ENCODE measurements at regions not wholly inside any gene's neighbourhood (a gene's known extent, or its start where the extent isn't known, plus 50 kb on each side); places are given as distances from the start of the nearest gene placed in this dataset.

- Histone ChIP-seq H3K36me3 (ENCODE audit: control insufficient read depth in 4 of 4, insufficient read depth in 4 of 4, low read length in 4 of 4) (no peaks in the 10 kb centered on the region), H3K27me3 (ENCODE audit: control insufficient read depth in 3 of 3, insufficient read depth in 3 of 3, low read length in 2 of 3) (peaks cover 0 to 3% (median 0%) of the 10 kb centered on the region in 3 donors), H3K4me3 (no peak overlapping the region), H3K9me3 (ENCODE audit: control insufficient read depth in 4 of 4, insufficient read depth in 3 of 4, low read length in 3 of 4) (no peaks in the 10 kb centered on the region), H3K27ac (ENCODE audit: low read depth in 1 of 2, low read length in 1 of 2) (no peak overlapping the region), H3K9ac (ENCODE audit: insufficient read depth in 1 of 2, low read length in 2 of 2) (peak overlapping the region in 1 of 2 donors; percentile 33), H3K4me1 (ENCODE audit: control insufficient read depth in 5 of 5, insufficient read depth in 5 of 5, low read length in 5 of 5) (peaks cover 0 to 17% (median 1%) of the 10 kb centered on the region in 5 donors)
- no peak for ATAC-seq (ENCODE audit: insufficient read depth, low FRiP score)
- no peak for TF ChIP-seq CTCF (IDR thresholded peaks at IDR 0.05; ENCODE audit: control extremely low read depth, extremely low read depth)
- peak in 2 of 3 donors; percentile 39 to 56 for DNase-seq
- 68 to 94% methylated on average over 2 to 3 of the region's 3 CpGs for WGBS, 2 donors
Observed at GRCh38 chrX:68910731-68911428, 82.1 kb downstream of the EFNB1 start.

GRCh38 chrX:68909945-68910344 is 81.1 kb downstream of the EFNB1 start:
- H3K27me3 ChIP-seq (ENCODE audit: control insufficient read depth in 3 of 3, insufficient read depth in 3 of 3, low read length in 2 of 3): peaks cover 0 to 3% (median 0%) of the 10 kb centered on the region in 3 donors
- WGBS, 2 donors: 60 to 62% methylated on average over 2 of the region's 2 CpGs
- ATAC-seq (ENCODE audit: insufficient read depth, low FRiP score) (no peak), DNase-seq (no peak)
- H3K4me3 ChIP-seq: no peak overlapping the region
- TF ChIP-seq CTCF (IDR thresholded peaks at IDR 0.05; ENCODE audit: control extremely low read depth, extremely low read depth): no peak
- H3K27ac ChIP-seq (ENCODE audit: low read depth in 1 of 2, low read length in 1 of 2): no peak overlapping the region
- no peaks in the 10 kb centered on the region for H3K36me3 ChIP-seq (ENCODE audit: control insufficient read depth in 4 of 4, insufficient read depth in 4 of 4, low read length in 4 of 4)
- H3K9ac ChIP-seq (ENCODE audit: insufficient read depth in 1 of 2, low read length in 2 of 2): no peak overlapping the region
- no peaks in the 10 kb centered on the region for H3K9me3 ChIP-seq (ENCODE audit: control insufficient read depth in 4 of 4, insufficient read depth in 3 of 4, low read length in 3 of 4)
- H3K4me1 ChIP-seq (ENCODE audit: control insufficient read depth in 5 of 5, insufficient read depth in 5 of 5, low read length in 5 of 5): peaks cover 0 to 17% (median 1%) of the 10 kb centered on the region in 5 donors

GRCh38 chrX:68908071-68908470 is 79.2 kb downstream of the EFNB1 start:
- Histone ChIP-seq H3K9me3 (ENCODE audit: control insufficient read depth in 4 of 4, insufficient read depth in 3 of 4, low read length in 3 of 4) (peaks cover 0 to 4% (median 0%) of the 10 kb centered on the region in 4 donors), H3K9ac (ENCODE audit: insufficient read depth in 1 of 2, low read length in 2 of 2) (no peak overlapping the region), H3K27me3 (ENCODE audit: control insufficient read depth in 3 of 3, insufficient read depth in 3 of 3, low read length in 2 of 3) (peaks cover 0 to 5% (median 0%) of the 10 kb centered on the region in 3 donors), H3K4me3 (no peak overlapping the region), H3K4me1 (ENCODE audit: control insufficient read depth in 5 of 5, insufficient read depth in 5 of 5, low read length in 5 of 5) (peaks cover 0 to 17% (median 1%) of the 10 kb centered on the region in 5 donors), H3K36me3 (ENCODE audit: control insufficient read depth in 4 of 4, insufficient read depth in 4 of 4, low read length in 4 of 4) (no peaks in the 10 kb centered on the region), H3K27ac (ENCODE audit: low read depth in 1 of 2, low read length in 1 of 2) (no peak overlapping the region)
- no peak for DNase-seq
- ATAC-seq (ENCODE audit: insufficient read depth, low FRiP score): no peak
- no peak for TF ChIP-seq CTCF (IDR thresholded peaks at IDR 0.05; ENCODE audit: control extremely low read depth, extremely low read depth)
- WGBS, 2 donors: 71 to 87% methylated on average over 5 of the region's 5 CpGs
